Right lobe of liver (tissue), 4 donors: ENCODE measurements at regions not wholly inside any gene's neighbourhood (a gene's known extent, or its start where the extent isn't known, plus 50 kb on each side); places are given as distances from the start of the nearest gene placed in this dataset.

Experiments used
- POLR2A ChIP-seq: fragments of 450-650 bp; IDR thresholded peaks from one replicate; pipeline ENCODE4 v1.6.1; 2017; ENCODE audit warnings: antibody characterized with exemption, mild to moderate bottlenecking
- TF ChIP-seq, protein P1 (sequence below), 4 donors: fragments of 200-600 bp in 3 of 4; fragments of 450-650 bp in 1 of 4; IDR thresholded peaks; one replicate each; pipeline versions ENCODE4 v1.5.1 to v1.8.0; 2016 to 2022; ENCODE audit warnings: antibody characterized with exemption in 4 of 4, mild to moderate bottlenecking in 2 of 4
- donor health status: DM: no; HTN: no; CAD: no.
- donor health status: DM: no; HTN: no; CAD: no.
- donor health status: DM: no; HTN: yes; CAD: no.

DNA sequence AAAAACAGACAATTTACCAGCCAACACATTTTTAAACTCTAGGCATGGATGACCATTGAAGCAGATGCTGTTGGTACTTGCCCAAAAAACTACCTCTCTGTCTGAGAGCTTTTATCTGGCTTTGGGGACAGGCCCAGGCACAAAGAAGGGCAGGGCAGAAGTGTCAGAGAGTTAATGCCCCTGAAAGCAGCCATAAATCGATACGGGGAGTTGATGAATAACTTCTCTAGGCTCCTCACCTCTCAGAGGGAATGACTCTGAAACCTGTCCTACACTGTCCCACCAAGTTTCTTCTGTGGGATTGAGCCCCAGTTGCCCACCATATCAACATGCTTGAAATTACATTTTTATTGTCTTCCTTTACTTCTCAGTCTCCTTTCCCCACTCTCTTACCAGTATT, 113.0 kb upstream of the DAAM1 start:
- TF ChIP-seq, protein P1, sequence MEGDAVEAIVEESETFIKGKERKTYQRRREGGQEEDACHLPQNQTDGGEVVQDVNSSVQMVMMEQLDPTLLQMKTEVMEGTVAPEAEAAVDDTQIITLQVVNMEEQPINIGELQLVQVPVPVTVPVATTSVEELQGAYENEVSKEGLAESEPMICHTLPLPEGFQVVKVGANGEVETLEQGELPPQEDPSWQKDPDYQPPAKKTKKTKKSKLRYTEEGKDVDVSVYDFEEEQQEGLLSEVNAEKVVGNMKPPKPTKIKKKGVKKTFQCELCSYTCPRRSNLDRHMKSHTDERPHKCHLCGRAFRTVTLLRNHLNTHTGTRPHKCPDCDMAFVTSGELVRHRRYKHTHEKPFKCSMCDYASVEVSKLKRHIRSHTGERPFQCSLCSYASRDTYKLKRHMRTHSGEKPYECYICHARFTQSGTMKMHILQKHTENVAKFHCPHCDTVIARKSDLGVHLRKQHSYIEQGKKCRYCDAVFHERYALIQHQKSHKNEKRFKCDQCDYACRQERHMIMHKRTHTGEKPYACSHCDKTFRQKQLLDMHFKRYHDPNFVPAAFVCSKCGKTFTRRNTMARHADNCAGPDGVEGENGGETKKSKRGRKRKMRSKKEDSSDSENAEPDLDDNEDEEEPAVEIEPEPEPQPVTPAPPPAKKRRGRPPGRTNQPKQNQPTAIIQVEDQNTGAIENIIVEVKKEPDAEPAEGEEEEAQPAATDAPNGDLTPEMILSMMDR (IDR thresholded peaks at IDR 0.05): no peak
- no peak for TF ChIP-seq POLR2A
